ENCODE measurements at regions not wholly inside any gene's neighbourhood (a gene's known extent, or its start where the extent isn't known, plus 50 kb on each side); places are given as distances from the start of the nearest gene placed in this dataset.

DNA sequence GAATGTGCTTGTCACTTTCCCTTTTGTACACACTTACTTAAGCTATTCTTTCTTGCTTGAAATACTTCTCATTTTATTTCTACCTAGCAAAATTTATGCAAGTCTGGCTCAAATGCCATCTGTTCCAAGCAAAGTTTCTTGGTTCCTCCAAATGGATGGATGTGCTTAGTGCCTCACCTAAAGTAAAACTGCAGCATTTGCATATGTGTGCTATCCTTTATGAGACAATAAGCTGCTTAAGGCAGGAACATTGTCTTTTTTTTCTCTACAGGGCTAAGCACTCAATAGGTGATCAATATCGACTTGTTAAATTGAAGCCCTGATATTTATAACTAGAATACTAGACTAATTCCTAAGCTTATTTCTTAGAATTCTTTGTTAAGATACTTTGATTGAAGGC lies 136.8 kb downstream of the CYLC1 start (continued):
- TF ChIP-seq HDAC2 (IDR thresholded peaks at IDR 0.05) = no peak
